ENCODE measurements at regions not wholly inside any gene's neighbourhood (a gene's known extent, or its start where the extent isn't known, plus 50 kb on each side); places are given as distances from the start of the nearest gene placed in this dataset.

- TF ChIP-seq, protein P1, sequence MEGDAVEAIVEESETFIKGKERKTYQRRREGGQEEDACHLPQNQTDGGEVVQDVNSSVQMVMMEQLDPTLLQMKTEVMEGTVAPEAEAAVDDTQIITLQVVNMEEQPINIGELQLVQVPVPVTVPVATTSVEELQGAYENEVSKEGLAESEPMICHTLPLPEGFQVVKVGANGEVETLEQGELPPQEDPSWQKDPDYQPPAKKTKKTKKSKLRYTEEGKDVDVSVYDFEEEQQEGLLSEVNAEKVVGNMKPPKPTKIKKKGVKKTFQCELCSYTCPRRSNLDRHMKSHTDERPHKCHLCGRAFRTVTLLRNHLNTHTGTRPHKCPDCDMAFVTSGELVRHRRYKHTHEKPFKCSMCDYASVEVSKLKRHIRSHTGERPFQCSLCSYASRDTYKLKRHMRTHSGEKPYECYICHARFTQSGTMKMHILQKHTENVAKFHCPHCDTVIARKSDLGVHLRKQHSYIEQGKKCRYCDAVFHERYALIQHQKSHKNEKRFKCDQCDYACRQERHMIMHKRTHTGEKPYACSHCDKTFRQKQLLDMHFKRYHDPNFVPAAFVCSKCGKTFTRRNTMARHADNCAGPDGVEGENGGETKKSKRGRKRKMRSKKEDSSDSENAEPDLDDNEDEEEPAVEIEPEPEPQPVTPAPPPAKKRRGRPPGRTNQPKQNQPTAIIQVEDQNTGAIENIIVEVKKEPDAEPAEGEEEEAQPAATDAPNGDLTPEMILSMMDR (conservative IDR thresholded peaks at IDR 0.05 in 1 of 2, IDR thresholded peaks at IDR 0.05 in 1 of 2; ENCODE audit: extremely low read depth in 1 of 2, insufficient read depth in 1 of 2, low read depth in 1 of 2, low read length in 2 of 2), result no peak
- TF ChIP-seq EZH2 (IDR thresholded peaks at IDR 0.05; ENCODE audit: borderline replicate concordance, low read length), result no peak
Observed at GRCh38 chr10:78959924-78960285, 108.9 kb upstream of the ZMIZ1 start.

Data from mammary epithelial cell (primary cell).